ENCODE measurements at regions not wholly inside any gene's neighbourhood (a gene's known extent, or its start where the extent isn't known, plus 50 kb on each side); places are given as distances from the start of the nearest gene placed in this dataset.

GRCh38 chr6:8212720-8213434, 110.5 kb upstream of the EEF1E1 start:
- TF ChIP-seq CTCF (IDR thresholded peaks at IDR 0.05; ENCODE audit: low read length) (no peak), EZH2phosphoT487 (IDR thresholded peaks at IDR 0.05; ENCODE audit: low read length) (no peak), EZH2 (optimal IDR thresholded peaks at IDR 0.05; ENCODE audit: low read depth, low read length) (no peak)
